ENCODE measurements at regions not wholly inside any gene's neighbourhood (a gene's known extent, or its start where the extent isn't known, plus 50 kb on each side); places are given as distances from the start of the nearest gene placed in this dataset.

DNA sequence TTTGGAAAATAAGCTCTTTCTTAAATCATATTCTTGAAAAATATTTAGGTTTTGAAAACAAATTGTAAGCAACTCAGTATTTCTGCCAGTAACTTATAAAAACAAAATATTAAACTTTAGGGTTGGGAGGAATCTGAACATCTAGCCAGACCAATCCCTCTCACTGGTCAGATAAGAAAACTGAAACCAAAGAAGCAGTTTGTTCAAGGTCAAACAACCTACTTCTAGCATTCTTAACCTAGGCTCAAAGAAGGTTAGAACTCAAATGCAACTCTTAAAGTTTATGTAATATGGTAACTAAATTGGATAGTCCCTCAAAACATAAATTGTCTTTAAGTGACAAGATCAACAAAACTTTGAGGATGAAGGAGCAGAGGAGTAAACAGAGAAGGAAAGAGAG, 374.9 kb upstream of the TNC start:
- TF ChIP-seq, protein P1, sequence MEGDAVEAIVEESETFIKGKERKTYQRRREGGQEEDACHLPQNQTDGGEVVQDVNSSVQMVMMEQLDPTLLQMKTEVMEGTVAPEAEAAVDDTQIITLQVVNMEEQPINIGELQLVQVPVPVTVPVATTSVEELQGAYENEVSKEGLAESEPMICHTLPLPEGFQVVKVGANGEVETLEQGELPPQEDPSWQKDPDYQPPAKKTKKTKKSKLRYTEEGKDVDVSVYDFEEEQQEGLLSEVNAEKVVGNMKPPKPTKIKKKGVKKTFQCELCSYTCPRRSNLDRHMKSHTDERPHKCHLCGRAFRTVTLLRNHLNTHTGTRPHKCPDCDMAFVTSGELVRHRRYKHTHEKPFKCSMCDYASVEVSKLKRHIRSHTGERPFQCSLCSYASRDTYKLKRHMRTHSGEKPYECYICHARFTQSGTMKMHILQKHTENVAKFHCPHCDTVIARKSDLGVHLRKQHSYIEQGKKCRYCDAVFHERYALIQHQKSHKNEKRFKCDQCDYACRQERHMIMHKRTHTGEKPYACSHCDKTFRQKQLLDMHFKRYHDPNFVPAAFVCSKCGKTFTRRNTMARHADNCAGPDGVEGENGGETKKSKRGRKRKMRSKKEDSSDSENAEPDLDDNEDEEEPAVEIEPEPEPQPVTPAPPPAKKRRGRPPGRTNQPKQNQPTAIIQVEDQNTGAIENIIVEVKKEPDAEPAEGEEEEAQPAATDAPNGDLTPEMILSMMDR (IDR thresholded peaks at IDR 0.05; ENCODE audit: poor library complexity) = no peak
- TF ChIP-seq EZH2 (IDR thresholded peaks at IDR 0.05; ENCODE audit: borderline replicate concordance) (no peak), EZH2phosphoT487 (IDR thresholded peaks at IDR 0.05; ENCODE audit: low read depth, severe bottlenecking, unreplicated experiment) (no peak)
